K562 (cell line): ENCODE measurements at regions not wholly inside any gene's neighbourhood (a gene's known extent, or its start where the extent isn't known, plus 50 kb on each side); places are given as distances from the start of the nearest gene placed in this dataset.

Source experiments
- ATAC-seq: fragments of 200-7000 bp; cut with Tn5 transposase; 3 replicates; pipeline ENCODE4 v1.9.1; 2020; ENCODE audit warnings: moderate library complexity
- BruUV-seq: library from RNA; stranded (reverse); fragments of 400-500 nt; replicated peaks from 2 replicates; lab custom pipeline; 2021; lab: Mats Ljungman, UMichigan
- CTCF ChIA-PET: fragments of 300-600 bp; formaldehyde crosslinking; extraction: SDS; loops from one replicate; lab custom pipeline; 2021; ENCODE audit warnings: low intra/inter-chr PET ratio; lab: Yijun Ruan, JAX
- POLR2A ChIA-PET: fragments of 300-600, 350-650 bp; sonication (Branson Sonifier 250); formaldehyde crosslinking; extraction: SDS; loops from one replicate; lab custom pipeline; 2021; ENCODE audit warnings: antibody characterized with exemption, inconsistent platforms; lab: Yijun Ruan, JAX
- DNase-seq, 4 experiments: peaks; one replicate each; pipeline versions ENCODE4 v3.0.0 to v3.0.0-alpha.2; 2011 to 2018; ENCODE audit warnings: low spot score in 3 of 4, mixed read lengths in 3 of 4; ENCODE audit errors: extremely low read depth in 1 of 4
- FAIRE-seq: peaks from 2 replicates; lab custom pipeline; 2011; peaks lifted over from hg19 to GRCh38; lab: Jason Lieb, UNC
- H2AFZ ChIP-seq: 2 replicates; pipeline ENCODE4 v1.6.0; 2011; ENCODE audit warnings: low read depth, low read length, control low read depth, inconsistent platforms
- H3K27ac ChIP-seq: fragments of 200-600 bp; 3 replicates; pipeline ENCODE4 v1.8.0; 2011; ENCODE audit warnings: low read depth, mild to moderate bottlenecking, control low read depth, inconsistent platforms, low read length, moderate library complexity, mixed read lengths; ENCODE audit errors: extremely low read depth
- H3K27me3 ChIP-seq, 2 experiments: fragments of 300-600 bp in 1 of 2; 2 replicates in 1 of 2; 3 replicates in 1 of 2; pipeline versions ENCODE4 v1.6.0 to v1.8.0; 2011; ENCODE audit warnings: inconsistent platforms in 2 of 2, low read length in 2 of 2, mild to moderate bottlenecking in 1 of 2, mixed read lengths in 1 of 2, moderate library complexity in 1 of 2; ENCODE audit not compliant: control insufficient read depth in 2 of 2, insufficient read depth in 2 of 2
- H3K36me3 ChIP-seq: fragments of 300-600 bp; 3 replicates; pipeline ENCODE4 v1.8.0; 2011; ENCODE audit warnings: mild to moderate bottlenecking, low read length, inconsistent platforms; ENCODE audit not compliant: control insufficient read depth, insufficient read depth
- H3K4me1 ChIP-seq, 2 experiments: fragments of 200-600 bp in 1 of 2; replicated peaks in 1 of 2; 2 replicates in 1 of 2; 3 replicates in 1 of 2; pipeline versions ENCODE4 v1.5.1 to v1.8.0; 2011; ENCODE audit warnings: inconsistent platforms in 2 of 2, low read length in 2 of 2, mild to moderate bottlenecking in 1 of 2, mixed read lengths in 1 of 2, moderate library complexity in 1 of 2; ENCODE audit not compliant: control insufficient read depth in 2 of 2, insufficient read depth in 2 of 2
- H3K4me2 ChIP-seq: 2 replicates; pipeline ENCODE4 v1.6.1; 2011; ENCODE audit warnings: low read length, control low read depth, inconsistent platforms, mixed read lengths; ENCODE audit not compliant: insufficient read depth
- H3K4me3 ChIP-seq: fragments of 200-600 bp; sonication (generic), shearing (Covaris generic); 2 replicates; pipeline ENCODE4 v1.5.1; 2016; ENCODE audit warnings: control low read depth, inconsistent platforms
- H3K79me2 ChIP-seq: fragments of 200-600 bp; 3 replicates; pipeline ENCODE4 v1.8.0; 2011; ENCODE audit warnings: low read length, inconsistent platforms; ENCODE audit not compliant: control insufficient read depth, insufficient read depth
- H3K9ac ChIP-seq, 2 experiments: 2 replicates each; pipeline versions ENCODE4 v1.6.0 to v1.6.1; 2011; ENCODE audit warnings: low read depth in 2 of 2, low read length in 2 of 2, control low read depth in 1 of 2, inconsistent platforms in 1 of 2, mild to moderate bottlenecking in 1 of 2, mixed read lengths in 1 of 2; ENCODE audit not compliant: insufficient read depth in 1 of 2
- H3K9me1 ChIP-seq: one replicate; pipeline ENCODE4 v1.6.0; 2011; ENCODE audit warnings: inconsistent platforms, mild to moderate bottlenecking, low read length, moderate library complexity; ENCODE audit not compliant: control insufficient read depth, insufficient read depth
- H3K9me3 ChIP-seq: replicated peaks from 2 replicates; pipeline ENCODE4 v1.5.1; 2011; ENCODE audit warnings: low read depth, low read length, inconsistent platforms; ENCODE audit not compliant: control insufficient read depth, insufficient read depth
- H4K20me1 ChIP-seq: replicated peaks from 2 replicates; pipeline ENCODE4 v1.6.1; 2011; ENCODE audit warnings: low read length, inconsistent platforms, mixed read lengths; ENCODE audit not compliant: control insufficient read depth, insufficient read depth
- DACH1 ChIP-seq: fragments of 450-650 bp; IDR thresholded peaks from 2 replicates; pipeline ENCODE4 v1.6.1; 2018; ENCODE audit not compliant: partially characterized antibody
- EP300 ChIP-seq: IDR thresholded peaks from 2 replicates; pipeline ENCODE4 v1.6.1; 2012; ENCODE audit warnings: low read length, improper control_type of control experiment
- HDAC2 ChIP-seq: fragments of 450-650 bp; IDR thresholded peaks from 2 replicates; pipeline ENCODE4 v1.6.1; 2016; ENCODE audit warnings: mild to moderate bottlenecking
- MAZ ChIP-seq, 2 experiments: fragments of 450-650 bp in 1 of 2; sonication (generic) in 1 of 2; formaldehyde crosslinking; IDR thresholded peaks in 1 of 2; conservative IDR thresholded peaks in 1 of 2; 2 replicates each; pipeline versions ENCODE4 v1.4.0 to v1.5.0; 2020; ENCODE audit warnings: mild to moderate bottlenecking in 1 of 2, missing genetic modification reagents in 1 of 2
- MYBL2 ChIP-seq, 2 experiments: fragments of 450-650 bp in 1 of 2; sonication (generic) in 1 of 2; formaldehyde crosslinking in 1 of 2; IDR thresholded peaks; 2 replicates each; pipeline versions ENCODE4 v1.6.1 to v1.8.1; 2017 to 2022; ENCODE audit warnings: borderline replicate concordance in 1 of 2, inconsistent platforms in 1 of 2, low read depth in 1 of 2, mild to moderate bottlenecking in 1 of 2, missing genetic modification reagents in 1 of 2, moderate library complexity in 1 of 2
- NFATC3 ChIP-seq: fragments of 450-650 bp; IDR thresholded peaks from 2 replicates; pipeline ENCODE4 v1.6.1; 2017; ENCODE audit warnings: mild to moderate bottlenecking
- NONO ChIP-seq, 2 experiments: fragments of 200-400 bp in 1 of 2; fragments of 450-650 bp in 1 of 2; formaldehyde crosslinking in 1 of 2; IDR thresholded peaks; 2 replicates each; pipeline ENCODE4 v1.6.1; 2017; ENCODE audit warnings: low read depth in 2 of 2, mild to moderate bottlenecking in 2 of 2, moderate library complexity in 2 of 2, low read length in 1 of 2
- PURB ChIP-seq: sonication (generic); formaldehyde crosslinking; IDR thresholded peaks from 2 replicates; pipeline ENCODE4 v1.9.0; 2021; ENCODE audit warnings: low read depth, mild to moderate bottlenecking, missing genetic modification reagents
- TRIM24 ChIP-seq, 2 experiments: fragments of 450-650 bp; IDR thresholded peaks; 2 replicates each; pipeline ENCODE4 v1.6.1; 2016
- ZBTB34 ChIP-seq: fragments of 250-450 bp; sonication (Bioruptor Pico); IDR thresholded peaks from 2 replicates; pipeline ENCODE4 v1.8.0; 2021; ENCODE audit warnings: mild to moderate bottlenecking, moderate library complexity
- ZNF224 ChIP-seq: sonication (generic); formaldehyde crosslinking; IDR thresholded peaks from 2 replicates; pipeline ENCODE4 v1.8.0; 2022; ENCODE audit warnings: mild to moderate bottlenecking, missing genetic modification reagents
- in situ Hi-C: fragments of 300-500 bp; cut with MboI; formaldehyde crosslinking; loops from 4 replicates; pipeline ENCODE4 v1.15.0; 2018; ENCODE audit warnings: inconsistent platforms, mixed read lengths
- intact Hi-C: fragments of 100-400 bp; cut with micrococcal nuclease; formaldehyde crosslinking; loops from 2 replicates; pipeline ENCODE4 v1.14.2; 2022
- TF ChIP-seq, protein P1 (sequence below): fragments of 450-650 bp; IDR thresholded peaks from 2 replicates; pipeline ENCODE4 v1.6.1; 2016; ENCODE audit warnings: mild to moderate bottlenecking, moderate library complexity

DNA sequence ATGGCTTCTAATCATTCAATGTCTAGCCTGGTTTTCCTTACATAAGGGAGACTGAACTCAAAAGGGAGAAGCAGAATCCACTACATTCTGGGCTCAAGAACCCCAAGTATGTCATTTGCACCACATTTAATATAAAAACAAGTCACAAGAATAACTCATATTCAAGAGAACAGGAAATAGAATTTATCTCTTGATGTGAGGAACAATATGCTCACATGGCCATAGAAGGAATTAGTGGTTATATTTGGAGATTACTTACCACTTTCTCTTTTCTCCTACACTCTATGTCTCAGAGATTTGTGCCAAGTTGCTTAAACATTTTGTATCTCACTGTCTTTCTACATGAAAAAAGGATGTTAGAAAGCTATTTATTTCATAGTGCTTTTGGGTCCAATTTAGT lies 922.6 kb upstream of the PABPC4L start:
- DNase-seq (no peak), ATAC-seq (no peak), FAIRE-seq (no peak)
- BruUV-seq: no TSS peak
- Histone ChIP-seq H3K4me3 (no peak overlapping the region), H3K27ac (no peak overlapping the region), H3K36me3 (no peaks in the 10 kb centered on the region), H3K9ac (no peak overlapping the region), H3K4me1 (no peaks in the 10 kb centered on the region), H3K9me1 (no peaks in the 10 kb centered on the region), H2AFZ (no peak overlapping the region), H3K9me3 (no peaks in the 10 kb centered on the region), H3K27me3 (no peaks in the 10 kb centered on the region), H3K4me2 (no peak overlapping the region), H4K20me1 (no peaks in the 10 kb centered on the region), H3K79me2 (no peaks in the 10 kb centered on the region)
- CTCF ChIA-PET: no interaction called here
- in situ Hi-C loops (no loop called here), intact Hi-C loops (no loop called here)
- POLR2A ChIA-PET: no interaction called here
- no peak for TF ChIP-seq HDAC2
- no peak for TF ChIP-seq EP300
- no peak for TF ChIP-seq DACH1
- TF ChIP-seq, protein P1, sequence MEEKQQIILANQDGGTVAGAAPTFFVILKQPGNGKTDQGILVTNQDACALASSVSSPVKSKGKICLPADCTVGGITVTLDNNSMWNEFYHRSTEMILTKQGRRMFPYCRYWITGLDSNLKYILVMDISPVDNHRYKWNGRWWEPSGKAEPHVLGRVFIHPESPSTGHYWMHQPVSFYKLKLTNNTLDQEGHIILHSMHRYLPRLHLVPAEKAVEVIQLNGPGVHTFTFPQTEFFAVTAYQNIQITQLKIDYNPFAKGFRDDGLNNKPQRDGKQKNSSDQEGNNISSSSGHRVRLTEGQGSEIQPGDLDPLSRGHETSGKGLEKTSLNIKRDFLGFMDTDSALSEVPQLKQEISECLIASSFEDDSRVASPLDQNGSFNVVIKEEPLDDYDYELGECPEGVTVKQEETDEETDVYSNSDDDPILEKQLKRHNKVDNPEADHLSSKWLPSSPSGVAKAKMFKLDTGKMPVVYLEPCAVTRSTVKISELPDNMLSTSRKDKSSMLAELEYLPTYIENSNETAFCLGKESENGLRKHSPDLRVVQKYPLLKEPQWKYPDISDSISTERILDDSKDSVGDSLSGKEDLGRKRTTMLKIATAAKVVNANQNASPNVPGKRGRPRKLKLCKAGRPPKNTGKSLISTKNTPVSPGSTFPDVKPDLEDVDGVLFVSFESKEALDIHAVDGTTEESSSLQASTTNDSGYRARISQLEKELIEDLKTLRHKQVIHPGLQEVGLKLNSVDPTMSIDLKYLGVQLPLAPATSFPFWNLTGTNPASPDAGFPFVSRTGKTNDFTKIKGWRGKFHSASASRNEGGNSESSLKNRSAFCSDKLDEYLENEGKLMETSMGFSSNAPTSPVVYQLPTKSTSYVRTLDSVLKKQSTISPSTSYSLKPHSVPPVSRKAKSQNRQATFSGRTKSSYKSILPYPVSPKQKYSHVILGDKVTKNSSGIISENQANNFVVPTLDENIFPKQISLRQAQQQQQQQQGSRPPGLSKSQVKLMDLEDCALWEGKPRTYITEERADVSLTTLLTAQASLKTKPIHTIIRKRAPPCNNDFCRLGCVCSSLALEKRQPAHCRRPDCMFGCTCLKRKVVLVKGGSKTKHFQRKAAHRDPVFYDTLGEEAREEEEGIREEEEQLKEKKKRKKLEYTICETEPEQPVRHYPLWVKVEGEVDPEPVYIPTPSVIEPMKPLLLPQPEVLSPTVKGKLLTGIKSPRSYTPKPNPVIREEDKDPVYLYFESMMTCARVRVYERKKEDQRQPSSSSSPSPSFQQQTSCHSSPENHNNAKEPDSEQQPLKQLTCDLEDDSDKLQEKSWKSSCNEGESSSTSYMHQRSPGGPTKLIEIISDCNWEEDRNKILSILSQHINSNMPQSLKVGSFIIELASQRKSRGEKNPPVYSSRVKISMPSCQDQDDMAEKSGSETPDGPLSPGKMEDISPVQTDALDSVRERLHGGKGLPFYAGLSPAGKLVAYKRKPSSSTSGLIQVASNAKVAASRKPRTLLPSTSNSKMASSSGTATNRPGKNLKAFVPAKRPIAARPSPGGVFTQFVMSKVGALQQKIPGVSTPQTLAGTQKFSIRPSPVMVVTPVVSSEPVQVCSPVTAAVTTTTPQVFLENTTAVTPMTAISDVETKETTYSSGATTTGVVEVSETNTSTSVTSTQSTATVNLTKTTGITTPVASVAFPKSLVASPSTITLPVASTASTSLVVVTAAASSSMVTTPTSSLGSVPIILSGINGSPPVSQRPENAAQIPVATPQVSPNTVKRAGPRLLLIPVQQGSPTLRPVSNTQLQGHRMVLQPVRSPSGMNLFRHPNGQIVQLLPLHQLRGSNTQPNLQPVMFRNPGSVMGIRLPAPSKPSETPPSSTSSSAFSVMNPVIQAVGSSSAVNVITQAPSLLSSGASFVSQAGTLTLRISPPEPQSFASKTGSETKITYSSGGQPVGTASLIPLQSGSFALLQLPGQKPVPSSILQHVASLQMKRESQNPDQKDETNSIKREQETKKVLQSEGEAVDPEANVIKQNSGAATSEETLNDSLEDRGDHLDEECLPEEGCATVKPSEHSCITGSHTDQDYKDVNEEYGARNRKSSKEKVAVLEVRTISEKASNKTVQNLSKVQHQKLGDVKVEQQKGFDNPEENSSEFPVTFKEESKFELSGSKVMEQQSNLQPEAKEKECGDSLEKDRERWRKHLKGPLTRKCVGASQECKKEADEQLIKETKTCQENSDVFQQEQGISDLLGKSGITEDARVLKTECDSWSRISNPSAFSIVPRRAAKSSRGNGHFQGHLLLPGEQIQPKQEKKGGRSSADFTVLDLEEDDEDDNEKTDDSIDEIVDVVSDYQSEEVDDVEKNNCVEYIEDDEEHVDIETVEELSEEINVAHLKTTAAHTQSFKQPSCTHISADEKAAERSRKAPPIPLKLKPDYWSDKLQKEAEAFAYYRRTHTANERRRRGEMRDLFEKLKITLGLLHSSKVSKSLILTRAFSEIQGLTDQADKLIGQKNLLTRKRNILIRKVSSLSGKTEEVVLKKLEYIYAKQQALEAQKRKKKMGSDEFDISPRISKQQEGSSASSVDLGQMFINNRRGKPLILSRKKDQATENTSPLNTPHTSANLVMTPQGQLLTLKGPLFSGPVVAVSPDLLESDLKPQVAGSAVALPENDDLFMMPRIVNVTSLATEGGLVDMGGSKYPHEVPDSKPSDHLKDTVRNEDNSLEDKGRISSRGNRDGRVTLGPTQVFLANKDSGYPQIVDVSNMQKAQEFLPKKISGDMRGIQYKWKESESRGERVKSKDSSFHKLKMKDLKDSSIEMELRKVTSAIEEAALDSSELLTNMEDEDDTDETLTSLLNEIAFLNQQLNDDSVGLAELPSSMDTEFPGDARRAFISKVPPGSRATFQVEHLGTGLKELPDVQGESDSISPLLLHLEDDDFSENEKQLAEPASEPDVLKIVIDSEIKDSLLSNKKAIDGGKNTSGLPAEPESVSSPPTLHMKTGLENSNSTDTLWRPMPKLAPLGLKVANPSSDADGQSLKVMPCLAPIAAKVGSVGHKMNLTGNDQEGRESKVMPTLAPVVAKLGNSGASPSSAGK: no peak
- TF ChIP-seq MYBL2 (IDR thresholded peaks at IDR 0.05; ENCODE audit: low read depth): no peak
- TF ChIP-seq MYBL2 (CRISPR knock-in tag; IDR thresholded peaks at IDR 0.05; ENCODE audit: borderline replicate concordance): no peak
- TF ChIP-seq NONO (IDR thresholded peaks at IDR 0.05; ENCODE audit: low read depth in 2 of 2, low read length in 1 of 2): no peak
- TF ChIP-seq MAZ (CRISPR knock-in tag; conservative IDR thresholded peaks at IDR 0.05 in 1 of 2, IDR thresholded peaks at IDR 0.05 in 1 of 2): no peak
- TF ChIP-seq PURB (CRISPR knock-in tag): no peak
- no peak for TF ChIP-seq ZBTB34 (CRISPR knock-in tag)
- TF ChIP-seq NFATC3: no peak
- no peak for TF ChIP-seq TRIM24 (IDR thresholded peaks at IDR 0.05)
- TF ChIP-seq ZNF224 (CRISPR knock-in tag): no peak
